Spleen (tissue), 11 donors: ENCODE measurements at regions not wholly inside any gene's neighbourhood (a gene's known extent, or its start where the extent isn't known, plus 50 kb on each side); places are given as distances from the start of the nearest gene placed in this dataset.

Source experiments
- DNase-seq: peaks from one replicate; pipeline ENCODE4 v3.0.0-alpha.2; 2020
- H3K27ac ChIP-seq, 8 donors: fragments of 200-600 bp; sonication (generic) in 7 of 8; 1 replicate in 4 of 8; 2 replicates in 4 of 8; pipeline versions ENCODE4 v1.5.0 to v1.8.0; 2016 to 2021; ENCODE audit warnings: inconsistent platforms in 4 of 8, mild to moderate bottlenecking in 4 of 8, moderate library complexity in 1 of 8
- H3K27me3 ChIP-seq, 7 donors: fragments of 200-600 bp; sonication (generic) in 6 of 7; replicated peaks in 1 of 7; 1 replicate in 4 of 7; 2 replicates in 3 of 7; pipeline versions ENCODE4 v1.5.0 to v1.8.0; 2016 to 2021; ENCODE audit warnings: inconsistent platforms in 3 of 7, mild to moderate bottlenecking in 1 of 7
- H3K36me3 ChIP-seq, 6 donors: fragments of 200-600 bp; sonication (generic) in 5 of 6; 1 replicate in 4 of 6; 2 replicates in 2 of 6; pipeline versions ENCODE4 v1.5.0 to v1.8.0; 2016 to 2021; ENCODE audit warnings: inconsistent platforms in 2 of 6
- H3K4me1 ChIP-seq, 6 donors: fragments of 200-600 bp; sonication (generic) in 5 of 6; 1 replicate in 3 of 6; 2 replicates in 3 of 6; pipeline versions ENCODE4 v1.5.0 to v1.8.0; 2016 to 2021; ENCODE audit warnings: inconsistent platforms in 3 of 6
- H3K4me3 ChIP-seq, 8 donors: fragments of 200-600 bp; sonication (generic) in 7 of 8; 1 replicate in 4 of 8; 2 replicates in 4 of 8; pipeline versions ENCODE4 v1.5.0 to v1.8.0; 2016 to 2021; ENCODE audit warnings: inconsistent platforms in 4 of 8, mild to moderate bottlenecking in 4 of 8, moderate library complexity in 2 of 8
- H3K9me3 ChIP-seq, 8 donors: fragments of 200-600 bp; sonication (generic) in 7 of 8; 1 replicate in 4 of 8; 2 replicates in 4 of 8; pipeline versions ENCODE4 v1.5.0 to v1.8.0; 2016 to 2021; ENCODE audit warnings: inconsistent platforms in 4 of 8
- CTCF ChIP-seq, 11 experiments: fragments of 200-600 bp in 7 of 11; fragments of 450-650 bp in 4 of 11; sonication (generic) in 4 of 11; IDR thresholded peaks in 8 of 11; conservative IDR thresholded peaks in 3 of 11; 1 replicate in 7 of 11; 2 replicates in 4 of 11; pipeline versions ENCODE4 v1.4.0 to v1.8.0; 2016 to 2021; ENCODE audit warnings: antibody characterized with exemption in 11 of 11, inconsistent platforms in 4 of 11, mild to moderate bottlenecking in 1 of 11
- POLR2A ChIP-seq, 3 donors: fragments of 450-650 bp; IDR thresholded peaks; one replicate each; pipeline ENCODE4 v1.5.1; 2017; ENCODE audit warnings: antibody characterized with exemption in 3 of 3, mild to moderate bottlenecking in 1 of 3
- POLR2AphosphoS5 ChIP-seq, 3 donors: sonication (generic); formaldehyde crosslinking; IDR thresholded peaks; one replicate each; pipeline ENCODE4 v1.5.1; 2017; ENCODE audit warnings: antibody characterized with exemption in 3 of 3
- WGBS, 5 donors: extraction: QIAGEN DNeasy Blood & Tissue Kit in 3 of 5; methylation state at CpG; one replicate each; pipeline versions ENCODE4 v1.1.5 to v1.1.7; 2013 to 2018; 5-methylcytosine and 5-hydroxymethylcytosine counted together
- intact Hi-C: fragments of 100-400 bp; cut with DNase I; formaldehyde crosslinking; loops from one replicate; pipeline ENCODE4 v1.15.0; 2023; ENCODE audit warnings: low total_unique reads
- donor health status: healthy with polysubstance abuse.
- donor health status: DM: no; HTN: no; CAD: no; lungs with moderate emphysema.
- donor health status: DM: no; HTN: no; CAD: no.
- donor health status: Bipolar disorder and iron deficiency.
- donor health status: healthy.
- donor health status: DM: no; HTN: no; CAD: no.
- donor health status: DM: yes; HTN: yes; CAD: no.

- Histone ChIP-seq H3K9me3 (no peaks in the 10 kb centered on the region), H3K36me3 (peaks cover 0 to 22% (median 0%) of the 10 kb centered on the region in 6 donors), H3K27me3 (no peaks in the 10 kb centered on the region), H3K27ac (no peak overlapping the region), H3K4me1 (no peaks in the 10 kb centered on the region), H3K4me3 (no peak overlapping the region)
- no peak for DNase-seq
- intact Hi-C loops: no loop called here
- 85 to 97% (median 92%) methylated on average over 9 to 14 of the region's 14 CpGs for WGBS, 5 donors
- TF ChIP-seq POLR2AphosphoS5 (IDR thresholded peaks at IDR 0.05) (no peak), POLR2A (IDR thresholded peaks at IDR 0.05) (no peak), CTCF (IDR thresholded peaks at IDR 0.05 in 8 of 11, conservative IDR thresholded peaks at IDR 0.05 in 3 of 11) (no peak)
Observed at GRCh38 chr14:101044741-101045140, 141.2 kb upstream of the RTL1 start.

- H3K4me3 ChIP-seq: no peak overlapping the region
- no peak for DNase-seq
- no peaks in the 10 kb centered on the region for H3K27me3 ChIP-seq
- peaks cover 0 to 23% (median 0%) of the 10 kb centered on the region in 6 donors for H3K36me3 ChIP-seq
- no peaks in the 10 kb centered on the region for H3K4me1 ChIP-seq
- H3K27ac ChIP-seq: no peak overlapping the region
- 79 to 90% (median 89%) methylated on average over 8 to 9 of the region's 9 CpGs for WGBS, 5 donors
- TF ChIP-seq POLR2A (IDR thresholded peaks at IDR 0.05): no peak
- no peak for TF ChIP-seq POLR2AphosphoS5 (IDR thresholded peaks at IDR 0.05)
- no peak for TF ChIP-seq CTCF (IDR thresholded peaks at IDR 0.05 in 8 of 11, conservative IDR thresholded peaks at IDR 0.05 in 3 of 11)
- no peaks in the 10 kb centered on the region for H3K9me3 ChIP-seq
- intact Hi-C loops: no loop called here
Observed at GRCh38 chr14:101045511-101045910, 142.0 kb upstream of the RTL1 start.

DNA sequence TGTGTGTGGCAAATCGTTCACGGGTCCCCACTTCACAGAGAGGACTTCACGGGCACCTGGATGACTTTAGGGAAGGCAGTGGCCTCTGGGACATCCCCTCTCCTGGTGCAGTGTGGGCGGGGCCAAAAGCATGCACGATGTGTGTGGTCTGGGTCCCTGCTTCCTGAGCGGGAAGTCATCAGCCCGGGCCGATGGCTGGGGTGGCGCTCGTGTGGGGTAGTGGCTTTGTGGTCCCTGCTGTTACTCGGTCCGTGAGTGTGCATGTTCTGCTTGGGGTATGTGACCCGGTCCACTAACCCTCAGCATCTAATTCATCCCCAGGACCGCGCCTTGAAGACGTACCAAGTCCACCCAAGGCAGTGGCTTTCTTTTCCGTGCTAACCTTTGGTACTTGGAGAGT, 142.5 kb upstream of the RTL1 start:
- intact Hi-C loops: no loop called here
- peaks cover 0 to 28% (median 2%) of the 10 kb centered on the region in 6 donors for H3K36me3 ChIP-seq
- H3K27me3 ChIP-seq: no peaks in the 10 kb centered on the region
- H3K4me3 ChIP-seq: no peak overlapping the region
- no peak overlapping the region for H3K27ac ChIP-seq
- no peak for DNase-seq
- no peaks in the 10 kb centered on the region for H3K4me1 ChIP-seq
- H3K9me3 ChIP-seq: no peaks in the 10 kb centered on the region
- 77 to 93% (median 91%) methylated on average over 13 to 17 of the region's 17 CpGs for WGBS, 5 donors
- TF ChIP-seq POLR2AphosphoS5 (IDR thresholded peaks at IDR 0.05): no peak
- no peak for TF ChIP-seq CTCF (IDR thresholded peaks at IDR 0.05 in 8 of 11, conservative IDR thresholded peaks at IDR 0.05 in 3 of 11)
- TF ChIP-seq POLR2A (IDR thresholded peaks at IDR 0.05): no peak

- no peak overlapping the region for H3K4me3 ChIP-seq
- intact Hi-C loops: no loop called here
- H3K36me3 ChIP-seq: peaks cover 0 to 34% (median 3%) of the 10 kb centered on the region in 6 donors
- no peak for TF ChIP-seq POLR2AphosphoS5 (IDR thresholded peaks at IDR 0.05)
- no peak for TF ChIP-seq CTCF (IDR thresholded peaks at IDR 0.05 in 8 of 11, conservative IDR thresholded peaks at IDR 0.05 in 3 of 11)
- TF ChIP-seq POLR2A (IDR thresholded peaks at IDR 0.05): no peak
- H3K27me3 ChIP-seq: no peaks in the 10 kb centered on the region
- H3K27ac ChIP-seq: no peak overlapping the region
- no peaks in the 10 kb centered on the region for H3K9me3 ChIP-seq
- DNase-seq: no peak
- WGBS, 5 donors: 75 to 90% (median 76%) methylated on average over 11 of the region's 11 CpGs
- H3K4me1 ChIP-seq: no peaks in the 10 kb centered on the region
Observed at GRCh38 chr14:101047326-101047725, 143.8 kb upstream of the RTL1 start.
